ENCODE measurements at regions not wholly inside any gene's neighbourhood (a gene's known extent, or its start where the extent isn't known, plus 50 kb on each side); places are given as distances from the start of the nearest gene placed in this dataset.

- no peaks in the 10 kb centered on the region for H3K36me3 Mint-ChIP-seq
- DNase-seq (ENCODE audit: low spot score): no peak
- H3F3A ChIP-seq (ENCODE audit: low read depth): peaks cover 10% of the 10 kb centered on the region
- no peak overlapping the region for H3K4me3 Mint-ChIP-seq
- H3K79me2 ChIP-seq (ENCODE audit: low read depth): no peaks in the 10 kb centered on the region
- no peaks in the 10 kb centered on the region for H4K20me1 ChIP-seq (ENCODE audit: low read depth)
- H3K27me3 ChIP-seq: no peaks in the 10 kb centered on the region
- H3K27ac Mint-ChIP-seq: no peak overlapping the region
- no peak overlapping the region for H3K4me2 ChIP-seq
- H3K4me1 ChIP-seq: peaks cover 19% of the 10 kb centered on the region
- H3K9ac ChIP-seq: no peak overlapping the region
- H3K27ac ChIP-seq: no peak overlapping the region
- no peak overlapping the region for H2AFZ ChIP-seq (replicated peaks)
- H3K27me3 Mint-ChIP-seq (ENCODE audit: insufficient read depth, low read depth): peaks cover 4% of the 10 kb centered on the region
- peaks cover 18% of the 10 kb centered on the region for H3K4me1 Mint-ChIP-seq
- no peaks in the 10 kb centered on the region for H3K9me3 Mint-ChIP-seq
- H3K36me3 ChIP-seq: no peaks in the 10 kb centered on the region
- H3K9me3 ChIP-seq (ENCODE audit: low read depth): no peaks in the 10 kb centered on the region
- no peak overlapping the region for H3K4me3 ChIP-seq
- TF ChIP-seq CTCF (IDR thresholded peaks at IDR 0.05) (no peak), EZH2phosphoT487 (IDR thresholded peaks at IDR 0.05) (no peak), EZH2 (IDR thresholded peaks at IDR 0.05) (no peak)
Measured at GRCh38 chr4:24650849-24651640, 66.7 kb upstream of the DHX15 start.

GRCh38 chr4:24655326-24655725, 71.0 kb upstream of the DHX15 start:
- H3K27ac Mint-ChIP-seq: peak overlapping the region; percentile 50
- H3K27me3 Mint-ChIP-seq (ENCODE audit: insufficient read depth, low read depth): peaks cover 11% of the 10 kb centered on the region
- Histone ChIP-seq H3K4me2 (no peak overlapping the region), H2AFZ (replicated peaks) (no peak overlapping the region), H3K9ac (no peak overlapping the region), H3K27me3 (no peaks in the 10 kb centered on the region), H4K20me1 (ENCODE audit: low read depth) (no peaks in the 10 kb centered on the region), H3K4me3 (no peak overlapping the region), H3K27ac (no peak overlapping the region), H3K79me2 (ENCODE audit: low read depth) (no peaks in the 10 kb centered on the region), H3K9me3 (ENCODE audit: low read depth) (no peaks in the 10 kb centered on the region), H3K4me1 (peaks cover 25% of the 10 kb centered on the region), H3K36me3 (no peaks in the 10 kb centered on the region), H3F3A (ENCODE audit: low read depth) (peaks cover 15% of the 10 kb centered on the region)
- no peaks in the 10 kb centered on the region for H3K36me3 Mint-ChIP-seq
- H3K9me3 Mint-ChIP-seq: no peaks in the 10 kb centered on the region
- TF ChIP-seq EZH2phosphoT487 (IDR thresholded peaks at IDR 0.05): no peak
- TF ChIP-seq CTCF (IDR thresholded peaks at IDR 0.05): no peak
- TF ChIP-seq EZH2 (IDR thresholded peaks at IDR 0.05): no peak
- H3K4me3 Mint-ChIP-seq: no peak overlapping the region
- DNase-seq (ENCODE audit: low spot score): no peak
- H3K4me1 Mint-ChIP-seq: peaks cover 30% of the 10 kb centered on the region

GRCh38 chr4:24655971-24656370, 71.6 kb upstream of the DHX15 start:
- Mint-ChIP-seq H3K4me1 (peaks cover 26% of the 10 kb centered on the region), H3K4me3 (no peak overlapping the region), H3K27me3 (ENCODE audit: insufficient read depth, low read depth) (peaks cover 10% of the 10 kb centered on the region), H3K36me3 (no peaks in the 10 kb centered on the region), H3K9me3 (no peaks in the 10 kb centered on the region), H3K27ac (no peak overlapping the region)
- Histone ChIP-seq H3K9ac (no peak overlapping the region), H3F3A (ENCODE audit: low read depth) (peaks cover 15% of the 10 kb centered on the region), H3K36me3 (no peaks in the 10 kb centered on the region), H3K27me3 (no peaks in the 10 kb centered on the region), H3K4me3 (no peak overlapping the region), H3K9me3 (ENCODE audit: low read depth) (no peaks in the 10 kb centered on the region), H3K79me2 (ENCODE audit: low read depth) (no peaks in the 10 kb centered on the region), H3K27ac (no peak overlapping the region), H2AFZ (replicated peaks) (no peak overlapping the region), H4K20me1 (ENCODE audit: low read depth) (no peaks in the 10 kb centered on the region), H3K4me1 (peaks cover 19% of the 10 kb centered on the region), H3K4me2 (no peak overlapping the region)
- no peak for TF ChIP-seq CTCF (IDR thresholded peaks at IDR 0.05)
- no peak for TF ChIP-seq EZH2 (IDR thresholded peaks at IDR 0.05)
- TF ChIP-seq EZH2phosphoT487 (IDR thresholded peaks at IDR 0.05): no peak
- DNase-seq (ENCODE audit: low spot score): no peak
